Ishikawa (cell line): ENCODE measurements at regions not wholly inside any gene's neighbourhood (a gene's known extent, or its start where the extent isn't known, plus 50 kb on each side); places are given as distances from the start of the nearest gene placed in this dataset.

Source experiments
- CEBPB ChIP-seq: IDR thresholded peaks from 2 replicates; pipeline ENCODE4 v1.6.1; 2012
- CREB1 ChIP-seq: IDR thresholded peaks from 2 replicates; pipeline ENCODE4 v1.6.1; 2012; ENCODE audit warnings: low read depth
- EGR1 ChIP-seq: IDR thresholded peaks from 2 replicates; pipeline ENCODE4 v1.6.1; 2012
- NFIC ChIP-seq: IDR thresholded peaks from 2 replicates; pipeline ENCODE4 v1.6.1; 2012
- RAD21 ChIP-seq: IDR thresholded peaks from 2 replicates; pipeline ENCODE4 v1.6.1; 2012; ENCODE audit warnings: low read depth
- TAF1 ChIP-seq: IDR thresholded peaks from 2 replicates; pipeline ENCODE4 v1.6.1; 2012; ENCODE audit warnings: low read depth, mild to moderate bottlenecking
- TEAD4 ChIP-seq: IDR thresholded peaks from 2 replicates; pipeline ENCODE4 v1.6.1; 2012
- YY1 ChIP-seq: IDR thresholded peaks from 2 replicates; pipeline ENCODE4 v1.6.1; 2012; ENCODE audit warnings: low read depth
- ZBTB7A ChIP-seq: IDR thresholded peaks from 2 replicates; pipeline ENCODE4 v1.6.1; 2012; ENCODE audit warnings: low read depth
- TF ChIP-seq, protein P1 (sequence below): IDR thresholded peaks from 2 replicates; pipeline ENCODE4 v1.6.1; 2012
- TF ChIP-seq, protein P2 (sequence below): IDR thresholded peaks from 2 replicates; pipeline ENCODE4 v1.6.1; 2012

DNA sequence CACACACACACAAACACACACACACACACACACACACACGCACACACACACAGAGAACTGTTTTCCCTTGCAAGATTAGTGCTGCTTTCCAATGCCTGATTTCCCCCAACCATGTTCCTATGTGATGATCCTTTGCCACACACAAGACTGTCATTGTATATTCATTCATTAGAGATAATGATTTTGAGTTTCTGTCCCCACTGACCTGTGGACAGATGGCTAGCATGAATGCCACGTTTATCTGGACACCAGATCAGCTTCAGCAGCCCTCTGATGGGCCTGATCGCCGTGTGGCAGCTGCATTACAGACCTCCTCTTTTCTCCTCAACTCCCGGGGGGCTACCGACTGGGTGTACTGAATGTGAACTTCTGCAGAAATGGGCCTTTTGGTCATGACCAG is 353.0 kb downstream of the MYCN start:
- TF ChIP-seq, protein P1, sequence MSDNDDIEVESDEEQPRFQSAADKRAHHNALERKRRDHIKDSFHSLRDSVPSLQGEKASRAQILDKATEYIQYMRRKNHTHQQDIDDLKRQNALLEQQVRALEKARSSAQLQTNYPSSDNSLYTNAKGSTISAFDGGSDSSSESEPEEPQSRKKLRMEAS = no peak
- TF ChIP-seq YY1 (no peak), CREB1 (no peak), EGR1 (no peak), TAF1 (no peak), NFIC (no peak), ZBTB7A (no peak), TEAD4 (no peak), RAD21 (no peak), CEBPB (no peak)
- TF ChIP-seq, protein P2, sequence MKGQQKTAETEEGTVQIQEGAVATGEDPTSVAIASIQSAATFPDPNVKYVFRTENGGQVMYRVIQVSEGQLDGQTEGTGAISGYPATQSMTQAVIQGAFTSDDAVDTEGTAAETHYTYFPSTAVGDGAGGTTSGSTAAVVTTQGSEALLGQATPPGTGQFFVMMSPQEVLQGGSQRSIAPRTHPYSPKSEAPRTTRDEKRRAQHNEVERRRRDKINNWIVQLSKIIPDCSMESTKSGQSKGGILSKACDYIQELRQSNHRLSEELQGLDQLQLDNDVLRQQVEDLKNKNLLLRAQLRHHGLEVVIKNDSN = no peak
